ENCODE measurements at regions not wholly inside any gene's neighbourhood (a gene's known extent, or its start where the extent isn't known, plus 50 kb on each side); places are given as distances from the start of the nearest gene placed in this dataset.

GRCh38 chr9:107759009-107759822 lies 269.6 kb upstream of the KLF4 start:
- 88% methylated on average over 5 of the region's 5 CpGs for WGBS
- Histone ChIP-seq H3K36me3 (ENCODE audit: control insufficient read depth in 4 of 4, insufficient read depth in 3 of 4, low read depth in 1 of 4, low read length in 3 of 4) (no peaks in the 10 kb centered on the region), H3K9ac (ENCODE audit: low read depth in 1 of 2, low read length in 2 of 2) (no peak overlapping the region), H3K4me1 (ENCODE audit: control insufficient read depth in 4 of 4, insufficient read depth in 4 of 4, low read length in 3 of 4) (no peaks in the 10 kb centered on the region), H3K4me3 (ENCODE audit: low read depth in 1 of 3, low read length in 3 of 3) (no peak overlapping the region), H3K9me3 (ENCODE audit: control insufficient read depth in 4 of 4, low read length in 3 of 4) (no peaks in the 10 kb centered on the region), H3K27me3 (ENCODE audit: control insufficient read depth in 4 of 4, insufficient read depth in 4 of 4, low read length in 3 of 4) (no peaks in the 10 kb centered on the region), H3K27ac (ENCODE audit: low read depth in 1 of 2, low read length in 2 of 2) (no peak overlapping the region)
- no peak for TF ChIP-seq FOXA2 (IDR thresholded peaks at IDR 0.05)
- no peak for TF ChIP-seq FOXA1 (IDR thresholded peaks at IDR 0.05)
- TF ChIP-seq, protein P1, sequence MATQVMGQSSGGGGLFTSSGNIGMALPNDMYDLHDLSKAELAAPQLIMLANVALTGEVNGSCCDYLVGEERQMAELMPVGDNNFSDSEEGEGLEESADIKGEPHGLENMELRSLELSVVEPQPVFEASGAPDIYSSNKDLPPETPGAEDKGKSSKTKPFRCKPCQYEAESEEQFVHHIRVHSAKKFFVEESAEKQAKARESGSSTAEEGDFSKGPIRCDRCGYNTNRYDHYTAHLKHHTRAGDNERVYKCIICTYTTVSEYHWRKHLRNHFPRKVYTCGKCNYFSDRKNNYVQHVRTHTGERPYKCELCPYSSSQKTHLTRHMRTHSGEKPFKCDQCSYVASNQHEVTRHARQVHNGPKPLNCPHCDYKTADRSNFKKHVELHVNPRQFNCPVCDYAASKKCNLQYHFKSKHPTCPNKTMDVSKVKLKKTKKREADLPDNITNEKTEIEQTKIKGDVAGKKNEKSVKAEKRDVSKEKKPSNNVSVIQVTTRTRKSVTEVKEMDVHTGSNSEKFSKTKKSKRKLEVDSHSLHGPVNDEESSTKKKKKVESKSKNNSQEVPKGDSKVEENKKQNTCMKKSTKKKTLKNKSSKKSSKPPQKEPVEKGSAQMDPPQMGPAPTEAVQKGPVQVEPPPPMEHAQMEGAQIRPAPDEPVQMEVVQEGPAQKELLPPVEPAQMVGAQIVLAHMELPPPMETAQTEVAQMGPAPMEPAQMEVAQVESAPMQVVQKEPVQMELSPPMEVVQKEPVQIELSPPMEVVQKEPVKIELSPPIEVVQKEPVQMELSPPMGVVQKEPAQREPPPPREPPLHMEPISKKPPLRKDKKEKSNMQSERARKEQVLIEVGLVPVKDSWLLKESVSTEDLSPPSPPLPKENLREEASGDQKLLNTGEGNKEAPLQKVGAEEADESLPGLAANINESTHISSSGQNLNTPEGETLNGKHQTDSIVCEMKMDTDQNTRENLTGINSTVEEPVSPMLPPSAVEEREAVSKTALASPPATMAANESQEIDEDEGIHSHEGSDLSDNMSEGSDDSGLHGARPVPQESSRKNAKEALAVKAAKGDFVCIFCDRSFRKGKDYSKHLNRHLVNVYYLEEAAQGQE (IDR thresholded peaks at IDR 0.05), result no peak
- no peak for TF ChIP-seq CTCF (IDR thresholded peaks at IDR 0.05; ENCODE audit: low read depth, low read length, missing input control)
- no peak for TF ChIP-seq YY1 (IDR thresholded peaks at IDR 0.05)
- no peak for TF ChIP-seq HNF4G (IDR thresholded peaks at IDR 0.05)
- TF ChIP-seq RXRA (IDR thresholded peaks at IDR 0.05), result no peak
- no peak for TF ChIP-seq TAF1 (conservative IDR thresholded peaks at IDR 0.05)
- no peak for DNase-seq (ENCODE audit: low spot score)

DNA sequence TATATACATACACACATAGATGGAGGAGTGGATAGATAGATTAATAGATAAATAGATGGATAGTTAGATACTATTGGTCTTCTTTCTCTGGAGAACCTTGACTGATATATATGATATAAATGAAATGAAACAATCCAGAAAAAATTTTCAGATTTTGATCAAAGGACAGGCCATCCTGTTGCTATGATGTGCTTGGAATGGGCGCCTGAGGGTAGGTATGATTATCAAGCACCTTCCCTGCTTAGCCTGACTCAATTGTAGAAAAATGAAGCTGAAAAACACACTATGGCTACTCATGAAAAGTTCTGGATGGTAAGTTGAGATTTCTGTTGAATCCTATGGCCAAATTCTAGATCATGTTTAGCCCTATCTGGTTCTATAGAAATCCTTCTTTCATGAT lies 266.5 kb upstream of the KLF4 start:
- WGBS, result 98% methylated on average over 1 of the region's 1 CpG
- Histone ChIP-seq H3K9me3 (ENCODE audit: control insufficient read depth in 4 of 4, low read length in 3 of 4) (no peaks in the 10 kb centered on the region), H3K27me3 (ENCODE audit: control insufficient read depth in 4 of 4, insufficient read depth in 4 of 4, low read length in 3 of 4) (no peaks in the 10 kb centered on the region), H3K9ac (ENCODE audit: low read depth in 1 of 2, low read length in 2 of 2) (no peak overlapping the region), H3K36me3 (ENCODE audit: control insufficient read depth in 4 of 4, insufficient read depth in 3 of 4, low read depth in 1 of 4, low read length in 3 of 4) (no peaks in the 10 kb centered on the region), H3K27ac (ENCODE audit: low read depth in 1 of 2, low read length in 2 of 2) (no peak overlapping the region), H3K4me3 (ENCODE audit: low read depth in 1 of 3, low read length in 3 of 3) (no peak overlapping the region), H3K4me1 (ENCODE audit: control insufficient read depth in 4 of 4, insufficient read depth in 4 of 4, low read length in 3 of 4) (peaks cover 0 to 12% (median 11%) of the 10 kb centered on the region in 4 donors)
- no peak for DNase-seq (ENCODE audit: low spot score)
- TF ChIP-seq TAF1 (conservative IDR thresholded peaks at IDR 0.05), result no peak
- TF ChIP-seq, protein P1 (IDR thresholded peaks at IDR 0.05), result no peak
- no peak for TF ChIP-seq CTCF (IDR thresholded peaks at IDR 0.05; ENCODE audit: low read depth, low read length, missing input control)
- no peak for TF ChIP-seq SP1 (IDR thresholded peaks at IDR 0.05)
- no peak for TF ChIP-seq EGR1 (IDR thresholded peaks at IDR 0.05; ENCODE audit: low read depth in 2 of 2)
- TF ChIP-seq YY1 (IDR thresholded peaks at IDR 0.05), result no peak
- TF ChIP-seq GABPA (IDR thresholded peaks at IDR 0.05 in 1 of 2, conservative IDR thresholded peaks at IDR 0.05 in 1 of 2), result no peak
- TF ChIP-seq HNF4G (IDR thresholded peaks at IDR 0.05), result no peak
- no peak for TF ChIP-seq FOXA1 (IDR thresholded peaks at IDR 0.05)
- TF ChIP-seq, protein P2, sequence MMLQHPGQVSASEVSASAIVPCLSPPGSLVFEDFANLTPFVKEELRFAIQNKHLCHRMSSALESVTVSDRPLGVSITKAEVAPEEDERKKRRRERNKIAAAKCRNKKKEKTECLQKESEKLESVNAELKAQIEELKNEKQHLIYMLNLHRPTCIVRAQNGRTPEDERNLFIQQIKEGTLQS (IDR thresholded peaks at IDR 0.05), result no peak
- TF ChIP-seq, protein P3, sequence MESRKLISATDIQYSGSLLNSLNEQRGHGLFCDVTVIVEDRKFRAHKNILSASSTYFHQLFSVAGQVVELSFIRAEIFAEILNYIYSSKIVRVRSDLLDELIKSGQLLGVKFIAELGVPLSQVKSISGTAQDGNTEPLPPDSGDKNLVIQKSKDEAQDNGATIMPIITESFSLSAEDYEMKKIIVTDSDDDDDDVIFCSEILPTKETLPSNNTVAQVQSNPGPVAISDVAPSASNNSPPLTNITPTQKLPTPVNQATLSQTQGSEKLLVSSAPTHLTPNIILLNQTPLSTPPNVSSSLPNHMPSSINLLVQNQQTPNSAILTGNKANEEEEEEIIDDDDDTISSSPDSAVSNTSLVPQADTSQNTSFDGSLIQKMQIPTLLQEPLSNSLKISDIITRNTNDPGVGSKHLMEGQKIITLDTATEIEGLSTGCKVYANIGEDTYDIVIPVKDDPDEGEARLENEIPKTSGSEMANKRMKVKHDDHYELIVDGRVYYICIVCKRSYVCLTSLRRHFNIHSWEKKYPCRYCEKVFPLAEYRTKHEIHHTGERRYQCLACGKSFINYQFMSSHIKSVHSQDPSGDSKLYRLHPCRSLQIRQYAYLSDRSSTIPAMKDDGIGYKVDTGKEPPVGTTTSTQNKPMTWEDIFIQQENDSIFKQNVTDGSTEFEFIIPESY (IDR thresholded peaks at IDR 0.05), result no peak
- no peak for TF ChIP-seq RXRA (IDR thresholded peaks at IDR 0.05)
- TF ChIP-seq NR2F2 (IDR thresholded peaks at IDR 0.05), result no peak
- TF ChIP-seq FOXA2 (IDR thresholded peaks at IDR 0.05), result no peak
- TF ChIP-seq, protein P4, sequence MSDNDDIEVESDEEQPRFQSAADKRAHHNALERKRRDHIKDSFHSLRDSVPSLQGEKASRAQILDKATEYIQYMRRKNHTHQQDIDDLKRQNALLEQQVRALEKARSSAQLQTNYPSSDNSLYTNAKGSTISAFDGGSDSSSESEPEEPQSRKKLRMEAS (IDR thresholded peaks at IDR 0.05), result no peak
